GM19351 (cell line): ENCODE measurements at regions not wholly inside any gene's neighbourhood (a gene's known extent, or its start where the extent isn't known, plus 50 kb on each side); places are given as distances from the start of the nearest gene placed in this dataset.

Source experiments
- ATAC-seq: cut with Tn5 transposase; IDR thresholded peaks from one replicate; pipeline ENCODE4 v1.9.1; 2021; ENCODE audit warnings: mild to moderate bottlenecking, moderate library complexity; ENCODE audit not compliant: unreplicated experiment

- ATAC-seq: no peak
Observed at GRCh38 chr3:135781026-135781815, 184.3 kb upstream of the PPP2R3A start.

- ATAC-seq: peak; percentile 95
Observed at GRCh38 chr3:135784557-135784956, 181.0 kb upstream of the PPP2R3A start.

DNA sequence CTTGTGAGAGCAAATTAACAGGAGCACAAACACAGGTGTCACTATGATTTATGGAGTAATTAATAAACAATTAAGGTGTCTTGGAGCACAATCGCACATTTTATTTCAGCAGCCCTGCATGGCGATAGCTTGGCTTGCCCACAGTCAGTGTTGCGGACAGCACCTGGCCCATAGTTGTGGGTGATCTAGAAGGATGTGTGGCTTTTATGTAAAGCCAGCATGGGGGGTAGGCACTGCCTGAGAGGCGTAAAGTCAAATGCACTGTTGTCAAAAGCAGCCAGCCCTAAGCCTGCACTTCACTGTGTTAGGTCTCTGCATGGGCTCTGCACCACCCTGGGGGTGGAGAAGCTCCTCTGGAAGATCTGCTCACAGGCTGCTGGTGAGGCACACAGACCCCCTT lies 177.4 kb upstream of the PPP2R3A start:
- ATAC-seq: no peak

- no peak for ATAC-seq
Observed at GRCh38 chr3:135788978-135789377, 176.6 kb upstream of the PPP2R3A start.

GRCh38 chr3:135792174-135792573 lies 173.4 kb upstream of the PPP2R3A start:
- ATAC-seq: no peak

DNA sequence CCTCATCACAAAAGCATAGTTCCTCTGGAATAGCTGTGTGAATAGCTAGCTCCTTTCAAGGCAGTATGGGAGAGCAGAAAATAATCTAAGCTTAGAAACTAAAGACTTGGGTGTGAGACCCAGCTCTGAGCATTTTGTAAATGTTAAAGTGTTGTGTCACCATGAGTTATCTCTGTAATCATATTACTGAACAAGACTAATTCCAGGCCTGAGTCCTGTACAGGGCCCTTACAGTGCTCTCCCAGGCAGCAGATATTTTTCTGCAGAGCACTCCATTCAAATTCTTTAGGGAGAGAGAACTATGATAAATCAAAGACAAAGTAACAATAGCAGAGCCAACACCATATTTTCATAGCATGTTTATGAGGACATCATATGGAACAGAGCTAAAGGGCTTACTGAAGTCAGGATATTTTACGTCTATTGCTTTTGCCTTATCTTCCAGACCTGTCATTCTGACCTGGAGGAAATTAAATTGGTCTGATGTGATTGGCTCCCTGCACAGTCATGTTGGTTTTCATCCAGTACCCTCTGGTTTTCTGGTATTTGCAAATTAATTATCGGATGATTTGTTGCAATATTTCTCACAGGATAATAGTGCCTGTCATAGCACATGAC lies 172.6 kb upstream of the PPP2R3A start:
- no peak for ATAC-seq

DNA sequence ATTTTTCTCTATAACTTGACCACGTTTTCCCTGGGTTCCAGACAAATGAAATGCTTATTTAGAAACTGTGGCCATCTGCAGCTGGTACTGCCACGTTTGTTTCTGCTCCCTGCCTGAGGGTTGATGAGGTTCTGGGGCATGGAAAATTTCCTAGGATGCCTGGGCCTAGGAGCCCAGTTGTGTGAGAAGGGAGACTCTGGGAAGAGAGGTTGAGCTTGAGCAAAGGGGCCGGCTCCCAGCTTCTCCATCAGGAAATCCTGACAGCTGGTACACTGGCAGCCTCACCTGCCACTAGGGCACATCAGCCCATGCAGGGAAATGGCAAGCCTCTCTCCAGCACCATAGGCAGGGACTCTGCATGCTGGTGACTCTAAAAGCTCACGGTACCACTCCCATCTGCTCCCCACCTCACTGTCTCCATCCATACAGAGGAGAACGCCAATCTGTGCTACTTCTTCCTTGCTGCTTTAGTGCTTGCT lies 165.4 kb upstream of the PPP2R3A start:
- no peak for ATAC-seq

GRCh38 chr3:135801018-135801417 lies 164.5 kb upstream of the PPP2R3A start:
- no peak for ATAC-seq

GRCh38 chr3:135802171-135802570 lies 163.4 kb upstream of the PPP2R3A start:
- no peak for ATAC-seq

DNA sequence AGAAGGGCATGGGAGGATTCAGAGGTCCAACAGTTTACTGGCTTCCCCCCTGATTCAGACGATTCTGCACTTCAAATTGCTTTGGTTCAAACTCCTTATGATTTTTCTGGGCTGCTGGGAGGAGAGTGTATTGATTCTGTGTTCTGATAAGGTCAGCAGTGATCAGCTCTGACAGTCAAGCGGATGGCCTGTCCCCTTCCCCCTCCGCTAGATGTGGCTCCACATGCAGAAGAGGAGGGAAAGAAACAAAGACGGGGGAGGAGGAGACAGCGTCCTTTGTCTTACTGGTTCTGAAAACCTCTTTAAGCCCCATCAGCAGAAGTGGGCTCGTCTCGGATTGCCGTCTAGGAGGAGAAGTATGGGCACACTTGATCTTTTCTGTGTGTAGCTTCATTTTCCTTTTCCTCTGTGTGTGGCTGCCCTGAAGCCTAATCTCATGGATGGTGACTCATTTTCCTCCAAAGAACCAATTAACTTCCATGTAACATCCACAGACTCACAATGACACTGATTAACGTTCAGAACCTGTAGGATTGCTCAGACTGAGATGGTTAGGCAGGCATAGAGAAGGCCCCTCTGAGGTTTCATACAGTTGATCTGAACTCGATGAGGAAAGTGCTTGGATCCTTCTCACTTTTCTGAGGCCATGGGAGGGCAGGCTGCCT lies 162.4 kb upstream of the PPP2R3A start:
- no peak for ATAC-seq

DNA sequence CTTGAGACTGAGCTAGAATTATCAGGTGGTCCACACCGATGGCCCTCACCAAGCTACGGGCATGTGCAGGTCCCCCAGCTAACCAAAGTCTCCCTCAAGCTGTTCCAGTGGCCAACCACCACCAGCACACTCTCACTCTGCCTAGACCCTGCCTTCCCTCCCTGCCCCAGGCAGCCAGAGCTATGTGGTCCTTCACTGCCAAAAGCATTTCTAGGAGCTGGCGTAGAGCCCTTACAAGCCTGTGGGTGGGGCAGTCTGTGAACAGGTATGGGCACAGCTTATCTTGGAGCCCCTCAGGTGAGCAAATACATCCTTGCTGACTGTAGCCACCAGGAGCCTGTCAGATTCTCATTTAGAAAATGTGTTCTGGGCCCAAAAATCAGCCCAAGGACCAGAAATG lies 159.8 kb upstream of the PPP2R3A start:
- ATAC-seq: no peak

DNA sequence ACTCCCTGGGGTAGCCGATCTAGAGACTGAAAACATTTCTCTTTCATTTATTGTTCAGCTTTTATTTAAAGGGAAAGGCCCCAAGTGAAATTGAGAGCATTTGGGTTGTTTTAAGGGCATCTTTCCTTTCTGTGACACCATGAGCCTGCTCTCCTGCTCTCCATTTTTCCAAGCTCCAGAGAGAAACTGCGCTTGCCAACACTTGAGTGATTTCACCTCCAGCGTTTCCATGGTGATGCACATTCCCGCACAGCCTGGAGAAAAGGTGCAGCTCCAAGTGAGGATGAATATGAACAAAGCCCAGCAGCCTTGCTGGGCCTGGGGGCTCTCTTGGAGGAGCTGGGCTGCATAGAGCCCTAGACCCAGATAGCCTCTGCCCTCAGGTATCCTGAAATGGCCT lies 159.2 kb upstream of the PPP2R3A start:
- no peak for ATAC-seq

DNA sequence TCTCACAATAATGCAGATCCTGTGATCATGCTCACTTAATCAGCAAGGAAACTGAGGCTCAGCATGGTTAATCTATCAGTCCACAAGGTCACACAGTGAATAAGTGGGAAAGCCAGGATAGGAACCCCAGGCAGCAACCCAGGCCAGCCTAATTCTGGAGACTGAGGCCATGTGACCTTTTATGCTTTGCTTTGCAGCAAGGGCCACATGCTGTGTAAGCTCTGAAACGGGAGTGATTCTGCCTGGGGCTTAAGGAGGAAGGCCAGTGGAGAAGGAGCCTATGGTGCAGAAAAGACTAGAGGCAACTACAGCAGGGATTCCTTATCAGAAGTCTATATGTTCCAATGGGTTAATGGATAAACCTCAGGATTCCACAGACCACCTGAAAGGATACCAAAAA lies 157.6 kb upstream of the PPP2R3A start:
- no peak for ATAC-seq

DNA sequence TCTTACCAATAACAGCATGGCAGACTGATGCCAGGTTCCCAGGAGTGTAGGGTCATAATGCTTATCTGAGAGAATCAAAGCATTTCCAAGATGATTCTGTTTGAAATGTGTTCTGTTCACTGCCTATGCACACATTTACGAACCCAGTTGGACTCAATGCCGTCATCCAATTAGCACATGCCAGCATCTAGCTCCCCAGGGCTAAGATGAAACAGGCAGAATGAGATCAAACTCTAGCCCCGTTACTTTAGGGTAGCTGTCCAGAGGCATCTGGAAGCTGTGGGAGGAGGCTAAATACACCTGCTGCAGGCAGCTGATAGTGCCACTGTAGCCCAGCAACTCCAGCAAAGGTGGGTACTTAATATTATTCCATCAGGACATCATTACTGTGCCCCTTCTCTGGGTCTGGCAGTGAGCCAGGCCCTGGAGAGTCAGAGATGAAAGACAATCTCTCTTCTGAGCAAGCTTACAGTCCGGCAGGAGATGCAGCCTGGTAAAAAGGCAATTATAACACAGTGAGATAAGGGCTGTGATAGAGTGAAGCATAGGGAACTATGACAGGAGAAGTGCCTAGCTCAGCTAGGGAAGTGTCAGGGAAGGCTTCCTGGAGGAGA lies 156.4 kb upstream of the PPP2R3A start:
- ATAC-seq: no peak

DNA sequence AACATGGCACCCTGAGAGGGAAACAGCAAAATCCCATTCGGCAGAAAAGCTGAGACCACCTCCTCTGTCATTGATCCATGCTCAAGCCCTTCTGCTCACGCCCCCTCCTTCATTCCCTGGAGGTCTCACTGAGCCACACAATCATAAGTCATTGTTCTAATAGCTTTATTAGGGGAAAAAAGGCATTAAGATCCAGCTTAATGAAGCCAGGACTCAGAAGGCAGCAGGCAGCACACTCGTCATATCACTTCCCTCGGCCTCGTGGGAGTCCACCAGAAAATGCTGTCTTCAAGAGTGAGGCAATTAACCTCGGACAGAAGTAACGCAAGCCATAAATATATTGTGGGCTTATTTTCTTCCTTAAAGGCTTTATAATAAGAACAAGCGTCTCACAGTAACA lies 153.9 kb upstream of the PPP2R3A start:
- no peak for ATAC-seq

DNA sequence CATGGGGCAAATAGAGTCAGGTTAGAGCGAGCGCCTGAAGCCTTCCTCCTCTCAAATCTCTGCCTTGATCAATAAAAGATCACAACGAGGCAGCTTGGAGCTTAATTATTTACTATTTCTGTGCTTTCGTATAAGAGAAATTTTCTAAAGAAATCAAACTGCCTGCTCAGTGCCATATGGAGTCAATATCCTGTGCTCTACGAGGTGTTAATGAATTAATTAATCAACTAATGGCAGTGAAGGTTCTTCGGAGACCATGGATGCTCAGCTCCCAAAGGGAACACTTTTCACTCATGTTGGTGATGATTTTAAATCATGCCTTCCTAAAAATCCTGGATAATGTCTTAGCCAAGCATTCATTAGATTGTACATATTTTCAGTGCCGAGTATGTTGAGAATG lies 153.5 kb upstream of the PPP2R3A start:
- ATAC-seq: no peak

DNA sequence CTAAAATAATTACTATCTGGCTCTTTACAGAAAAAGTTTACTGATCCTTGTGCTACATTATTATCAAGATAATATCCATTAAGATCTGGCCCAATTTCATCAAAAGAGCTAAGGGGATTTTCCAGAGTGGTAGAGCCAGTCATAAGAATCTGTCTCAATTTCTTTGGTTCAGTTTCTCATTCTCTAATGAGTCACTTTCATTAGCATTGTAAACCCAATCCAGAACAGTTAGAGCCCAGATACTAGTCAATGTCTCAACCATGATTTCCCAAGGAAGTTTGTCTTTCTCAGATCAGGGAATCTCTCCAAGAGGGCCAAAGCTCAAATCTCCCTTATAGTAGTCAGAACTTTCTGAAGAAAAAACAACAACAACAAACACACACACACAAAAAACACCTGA lies 131.1 kb upstream of the PPP2R3A start:
- ATAC-seq: no peak

DNA sequence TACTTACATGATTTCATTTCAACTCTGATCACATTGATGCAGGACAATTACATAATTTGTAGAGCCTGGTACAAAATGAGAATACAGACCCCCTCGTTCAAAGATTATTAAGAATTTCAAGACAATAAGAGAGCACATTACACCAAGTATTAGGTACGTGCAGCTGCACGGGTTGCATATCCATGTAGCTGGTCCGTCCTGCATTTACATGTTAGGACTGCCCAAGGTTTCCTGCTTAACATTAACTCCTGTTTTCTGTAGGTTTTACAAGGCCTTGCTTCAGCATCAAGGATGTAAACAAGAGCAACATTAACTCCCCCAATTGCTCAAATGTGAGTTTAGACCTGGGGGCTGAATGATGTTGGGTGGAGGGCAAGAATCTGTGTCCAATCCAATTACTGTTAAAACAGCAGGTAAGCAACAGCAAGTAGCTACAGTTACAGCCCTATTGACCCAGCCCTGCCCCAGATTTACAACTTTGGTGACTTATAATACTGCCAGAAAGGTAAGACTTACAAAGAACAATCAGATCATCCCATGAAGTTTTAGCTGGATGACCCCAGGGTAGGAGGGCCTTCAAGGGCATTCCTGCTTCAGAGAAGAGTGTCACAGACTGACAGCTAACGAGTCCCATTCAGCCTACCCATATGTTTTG lies 127.4 kb upstream of the PPP2R3A start:
- no peak for ATAC-seq

- ATAC-seq: no peak
Observed at GRCh38 chr3:135840436-135840835, 125.1 kb upstream of the PPP2R3A start.

- no peak for ATAC-seq
Observed at GRCh38 chr3:135844386-135844785, 121.1 kb upstream of the PPP2R3A start.

- ATAC-seq: no peak
Observed at GRCh38 chr3:135848051-135848450, 117.5 kb upstream of the PPP2R3A start.
